Spleen (tissue), 11 donors: ENCODE measurements at regions not wholly inside any gene's neighbourhood (a gene's known extent, or its start where the extent isn't known, plus 50 kb on each side); places are given as distances from the start of the nearest gene placed in this dataset.

Experiments
- DNase-seq: peaks from one replicate; pipeline ENCODE4 v3.0.0-alpha.2; 2020
- H3K27ac ChIP-seq, 8 donors: fragments of 200-600 bp; sonication (generic) in 7 of 8; 1 replicate in 4 of 8; 2 replicates in 4 of 8; pipeline versions ENCODE4 v1.5.0 to v1.8.0; 2016 to 2021; ENCODE audit warnings: inconsistent platforms in 4 of 8, mild to moderate bottlenecking in 4 of 8, moderate library complexity in 1 of 8
- H3K27me3 ChIP-seq, 7 donors: fragments of 200-600 bp; sonication (generic) in 6 of 7; replicated peaks in 1 of 7; 1 replicate in 4 of 7; 2 replicates in 3 of 7; pipeline versions ENCODE4 v1.5.0 to v1.8.0; 2016 to 2021; ENCODE audit warnings: inconsistent platforms in 3 of 7, mild to moderate bottlenecking in 1 of 7
- H3K36me3 ChIP-seq, 6 donors: fragments of 200-600 bp; sonication (generic) in 5 of 6; 1 replicate in 4 of 6; 2 replicates in 2 of 6; pipeline versions ENCODE4 v1.5.0 to v1.8.0; 2016 to 2021; ENCODE audit warnings: inconsistent platforms in 2 of 6
- H3K4me1 ChIP-seq, 6 donors: fragments of 200-600 bp; sonication (generic) in 5 of 6; 1 replicate in 3 of 6; 2 replicates in 3 of 6; pipeline versions ENCODE4 v1.5.0 to v1.8.0; 2016 to 2021; ENCODE audit warnings: inconsistent platforms in 3 of 6
- H3K4me3 ChIP-seq, 8 donors: fragments of 200-600 bp; sonication (generic) in 7 of 8; 1 replicate in 4 of 8; 2 replicates in 4 of 8; pipeline versions ENCODE4 v1.5.0 to v1.8.0; 2016 to 2021; ENCODE audit warnings: inconsistent platforms in 4 of 8, mild to moderate bottlenecking in 4 of 8, moderate library complexity in 2 of 8
- H3K9me3 ChIP-seq, 8 donors: fragments of 200-600 bp; sonication (generic) in 7 of 8; 1 replicate in 4 of 8; 2 replicates in 4 of 8; pipeline versions ENCODE4 v1.5.0 to v1.8.0; 2016 to 2021; ENCODE audit warnings: inconsistent platforms in 4 of 8
- POLR2A ChIP-seq, 3 donors: fragments of 450-650 bp; IDR thresholded peaks; one replicate each; pipeline ENCODE4 v1.5.1; 2017; ENCODE audit warnings: antibody characterized with exemption in 3 of 3, mild to moderate bottlenecking in 1 of 3
- POLR2AphosphoS5 ChIP-seq, 3 donors: sonication (generic); formaldehyde crosslinking; IDR thresholded peaks; one replicate each; pipeline ENCODE4 v1.5.1; 2017; ENCODE audit warnings: antibody characterized with exemption in 3 of 3
- WGBS, 5 donors: extraction: QIAGEN DNeasy Blood & Tissue Kit in 3 of 5; methylation state at CpG; one replicate each; pipeline versions ENCODE4 v1.1.5 to v1.1.7; 2013 to 2018; 5-methylcytosine and 5-hydroxymethylcytosine counted together
- intact Hi-C: fragments of 100-400 bp; cut with DNase I; formaldehyde crosslinking; loops from one replicate; pipeline ENCODE4 v1.15.0; 2023; ENCODE audit warnings: low total_unique reads
- TF ChIP-seq, protein P1 (sequence below), 11 experiments: fragments of 200-600 bp in 7 of 11; fragments of 450-650 bp in 4 of 11; sonication (generic) in 4 of 11; IDR thresholded peaks in 8 of 11; conservative IDR thresholded peaks in 3 of 11; 1 replicate in 7 of 11; 2 replicates in 4 of 11; pipeline versions ENCODE4 v1.4.0 to v1.8.0; 2016 to 2021; ENCODE audit warnings: antibody characterized with exemption in 11 of 11, inconsistent platforms in 4 of 11, mild to moderate bottlenecking in 1 of 11
- donor health status: healthy with polysubstance abuse.
- donor health status: DM: no; HTN: no; CAD: no; lungs with moderate emphysema.
- donor health status: DM: no; HTN: no; CAD: no.
- donor health status: Bipolar disorder and iron deficiency.
- donor health status: healthy.
- donor health status: DM: no; HTN: no; CAD: no.
- donor health status: DM: yes; HTN: yes; CAD: no.

DNA sequence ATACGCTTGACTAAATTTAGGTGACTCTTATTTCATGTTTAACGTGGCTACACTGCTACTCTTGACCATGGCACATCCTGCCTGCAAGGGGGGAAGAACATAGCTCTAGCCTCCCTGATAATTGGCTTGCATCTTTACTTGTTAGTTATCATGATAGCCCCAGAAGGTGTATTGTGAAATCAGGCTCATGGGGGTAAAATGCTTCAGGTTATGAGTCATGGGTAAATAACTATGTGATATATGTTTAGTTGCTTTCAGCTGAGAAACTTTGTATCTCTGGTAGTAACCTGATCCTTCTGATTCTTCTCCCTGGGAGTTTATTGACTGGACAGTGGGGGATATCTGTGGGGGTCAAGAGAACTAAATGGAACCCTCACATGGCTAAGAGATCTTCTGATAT is 660.8 kb upstream of the UBE2E2 start:
- Histone ChIP-seq H3K27me3 (no peaks in the 10 kb centered on the region), H3K4me3 (no peak overlapping the region), H3K9me3 (no peaks in the 10 kb centered on the region), H3K36me3 (no peaks in the 10 kb centered on the region), H3K27ac (no peak overlapping the region), H3K4me1 (no peaks in the 10 kb centered on the region)
- DNase-seq, result no peak
- WGBS, 5 donors, result 72 to 93% (median 81%) methylated on average over 2 of the region's 2 CpGs
- intact Hi-C loops, result no loop called here
- TF ChIP-seq POLR2A (IDR thresholded peaks at IDR 0.05), result no peak
- TF ChIP-seq, protein P1, sequence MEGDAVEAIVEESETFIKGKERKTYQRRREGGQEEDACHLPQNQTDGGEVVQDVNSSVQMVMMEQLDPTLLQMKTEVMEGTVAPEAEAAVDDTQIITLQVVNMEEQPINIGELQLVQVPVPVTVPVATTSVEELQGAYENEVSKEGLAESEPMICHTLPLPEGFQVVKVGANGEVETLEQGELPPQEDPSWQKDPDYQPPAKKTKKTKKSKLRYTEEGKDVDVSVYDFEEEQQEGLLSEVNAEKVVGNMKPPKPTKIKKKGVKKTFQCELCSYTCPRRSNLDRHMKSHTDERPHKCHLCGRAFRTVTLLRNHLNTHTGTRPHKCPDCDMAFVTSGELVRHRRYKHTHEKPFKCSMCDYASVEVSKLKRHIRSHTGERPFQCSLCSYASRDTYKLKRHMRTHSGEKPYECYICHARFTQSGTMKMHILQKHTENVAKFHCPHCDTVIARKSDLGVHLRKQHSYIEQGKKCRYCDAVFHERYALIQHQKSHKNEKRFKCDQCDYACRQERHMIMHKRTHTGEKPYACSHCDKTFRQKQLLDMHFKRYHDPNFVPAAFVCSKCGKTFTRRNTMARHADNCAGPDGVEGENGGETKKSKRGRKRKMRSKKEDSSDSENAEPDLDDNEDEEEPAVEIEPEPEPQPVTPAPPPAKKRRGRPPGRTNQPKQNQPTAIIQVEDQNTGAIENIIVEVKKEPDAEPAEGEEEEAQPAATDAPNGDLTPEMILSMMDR (IDR thresholded peaks at IDR 0.05 in 8 of 11, conservative IDR thresholded peaks at IDR 0.05 in 3 of 11), result no peak
- no peak for TF ChIP-seq POLR2AphosphoS5 (IDR thresholded peaks at IDR 0.05)

DNA sequence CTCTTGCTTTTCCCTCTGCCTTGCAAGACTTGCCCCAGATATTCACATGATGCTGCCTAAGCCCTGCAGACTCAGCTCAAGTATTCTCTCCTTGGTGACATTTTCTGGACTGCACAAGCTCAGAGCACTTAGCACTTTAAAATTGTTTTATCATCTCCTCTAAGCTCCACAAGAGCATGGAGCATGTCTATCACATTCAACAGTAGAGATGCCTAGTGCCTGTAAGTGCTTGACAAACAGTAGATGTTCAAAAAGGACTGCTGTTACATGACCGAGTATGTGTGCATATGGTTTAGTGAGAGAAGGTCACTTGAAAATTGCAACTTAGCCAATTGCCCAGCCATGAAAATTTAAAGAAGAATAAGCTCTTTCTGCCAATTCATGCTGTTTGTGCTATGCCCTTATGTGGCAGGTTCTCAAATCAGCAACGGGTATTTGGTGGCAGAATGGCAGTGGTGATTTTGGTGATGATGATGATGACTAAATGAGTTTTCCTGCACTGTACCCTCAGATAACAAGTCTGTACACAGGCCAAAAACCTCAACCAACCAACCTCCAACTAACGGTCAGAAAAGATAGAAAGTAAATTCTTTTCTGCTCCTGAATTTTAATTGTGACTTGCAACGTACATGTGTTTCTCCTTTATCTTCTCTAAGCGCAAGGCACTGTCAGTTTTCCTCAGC is 647.2 kb upstream of the UBE2E2 start:
- no peak for TF ChIP-seq POLR2A (IDR thresholded peaks at IDR 0.05)
- intact Hi-C loops, result loop anchor here (5.0 kb wide), 1 partner anchor 406 kb away; no protein-coding TSS in a partner anchor
- no peak for DNase-seq
- no peaks in the 10 kb centered on the region for H3K9me3 ChIP-seq
- no peaks in the 10 kb centered on the region for H3K4me1 ChIP-seq
- H3K27ac ChIP-seq, result no peak overlapping the region
- WGBS, 5 donors, result 31 to 60% (median 49%) methylated on average over 5 of the region's 5 CpGs
- H3K4me3 ChIP-seq, result no peak overlapping the region
- no peaks in the 10 kb centered on the region for H3K27me3 ChIP-seq
- H3K36me3 ChIP-seq, result no peaks in the 10 kb centered on the region

DNA sequence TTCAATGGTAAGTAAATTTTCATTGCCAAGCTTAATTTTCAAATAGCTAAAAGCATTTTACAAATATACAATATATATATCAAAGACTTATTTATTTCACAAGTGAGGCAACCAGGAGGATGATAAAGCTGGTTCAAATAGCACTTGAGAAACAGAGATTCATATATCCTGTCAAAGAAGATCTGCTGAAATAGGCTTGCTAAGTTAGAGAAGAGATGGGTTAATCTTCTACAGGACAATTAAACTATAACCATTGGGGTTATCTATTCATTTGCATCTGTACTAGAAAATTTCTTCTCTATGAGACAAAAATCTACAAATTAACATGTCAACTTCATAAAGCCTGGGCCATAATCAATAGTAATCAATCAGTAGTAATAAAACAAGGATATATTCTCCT is 637.7 kb upstream of the UBE2E2 start:
- Histone ChIP-seq H3K27ac (no peak overlapping the region), H3K27me3 (peaks cover 0 to 4% (median 0%) of the 10 kb centered on the region in 7 donors), H3K36me3 (no peaks in the 10 kb centered on the region), H3K9me3 (no peaks in the 10 kb centered on the region), H3K4me3 (no peak overlapping the region), H3K4me1 (no peaks in the 10 kb centered on the region)
- intact Hi-C loops, result loop anchor here (5.0 kb wide), 1 partner anchor 392 kb away; no protein-coding TSS in a partner anchor
- no peak for DNase-seq
- TF ChIP-seq POLR2A (IDR thresholded peaks at IDR 0.05) (no peak), POLR2AphosphoS5 (IDR thresholded peaks at IDR 0.05) (no peak)
- TF ChIP-seq, protein P1 (IDR thresholded peaks at IDR 0.05 in 8 of 11, conservative IDR thresholded peaks at IDR 0.05 in 3 of 11), result no peak

DNA sequence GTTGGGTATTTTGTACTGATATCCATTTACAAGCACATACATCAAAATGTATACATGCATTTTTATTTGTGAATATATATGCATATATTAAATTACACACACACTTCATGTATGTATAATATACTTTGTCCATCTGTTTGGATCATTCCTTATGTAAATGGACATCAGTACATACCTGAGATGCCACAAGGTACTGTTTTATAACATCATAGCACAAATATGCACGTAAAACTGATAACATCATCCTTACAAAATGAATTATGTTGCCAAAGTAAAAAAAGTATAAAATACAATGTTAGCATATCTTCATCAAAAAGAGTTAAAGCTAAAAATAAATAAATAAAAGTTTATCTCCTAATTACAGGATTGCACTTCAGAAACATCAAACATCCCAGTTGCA is 634.8 kb upstream of the UBE2E2 start:
- TF ChIP-seq, protein P1 (IDR thresholded peaks at IDR 0.05 in 8 of 11, conservative IDR thresholded peaks at IDR 0.05 in 3 of 11), result no peak
- no peak for TF ChIP-seq POLR2A (IDR thresholded peaks at IDR 0.05)
- no peak for TF ChIP-seq POLR2AphosphoS5 (IDR thresholded peaks at IDR 0.05)
- Histone ChIP-seq H3K27ac (no peak overlapping the region), H3K9me3 (no peaks in the 10 kb centered on the region), H3K27me3 (peaks cover 0 to 4% (median 0%) of the 10 kb centered on the region in 7 donors), H3K4me3 (no peak overlapping the region), H3K36me3 (no peaks in the 10 kb centered on the region), H3K4me1 (no peaks in the 10 kb centered on the region)
- DNase-seq, result no peak
- intact Hi-C loops, result loop anchor here (5.0 kb wide), 1 partner anchor 389 kb away; no protein-coding TSS in a partner anchor
- 82 to 96% (median 87%) methylated on average over 1 of the region's 1 CpG for WGBS, 5 donors
